NCI-H2029 treated with DMSO at 0.1 percent for 48 hours (cell line): ENCODE measurements at regions not wholly inside any gene's neighbourhood (a gene's known extent, or its start where the extent isn't known, plus 50 kb on each side); places are given as distances from the start of the nearest gene placed in this dataset.

Source experiments
- DNase-seq: peaks from one replicate; lab custom pipeline; 2025; lab: John Stamatoyannopoulos, UW

DNA sequence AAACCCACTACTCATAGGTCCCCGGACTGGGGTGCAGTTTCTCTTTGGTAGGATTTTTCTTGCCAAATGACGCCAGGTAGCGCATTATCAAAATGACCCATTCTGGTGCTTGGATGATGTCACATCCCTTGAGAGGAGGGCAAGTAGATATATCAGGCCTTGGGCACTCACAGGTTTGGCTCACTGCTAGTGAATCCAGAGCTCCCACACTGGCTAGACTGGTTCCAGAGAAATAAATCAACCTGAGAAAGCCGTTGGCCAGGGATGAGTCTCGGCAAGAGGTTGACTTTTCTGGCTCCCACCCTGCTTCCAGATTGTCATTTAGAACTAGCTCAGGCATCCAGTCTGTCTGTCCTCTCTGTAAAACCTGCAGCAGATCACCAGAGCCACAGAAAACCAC lies 188.4 kb upstream of the MAF start:
- DNase-seq = no peak

DNA sequence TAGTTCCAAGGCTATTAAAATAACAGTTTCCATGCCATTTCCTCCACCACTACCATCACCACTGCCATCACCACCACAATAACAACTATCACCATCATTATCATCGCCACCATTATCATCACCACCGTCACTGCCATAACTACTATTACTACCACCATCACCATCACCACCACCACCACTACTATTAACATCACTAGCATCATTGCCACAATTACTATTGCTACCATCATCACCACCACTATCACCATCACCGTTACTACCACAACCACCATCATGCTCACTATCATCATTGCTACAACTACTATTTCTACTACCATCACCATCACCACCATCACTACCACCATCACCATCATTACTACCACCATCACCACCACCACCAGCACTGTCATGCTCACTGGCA lies 185.9 kb upstream of the MAF start:
- no peak for DNase-seq

DNA sequence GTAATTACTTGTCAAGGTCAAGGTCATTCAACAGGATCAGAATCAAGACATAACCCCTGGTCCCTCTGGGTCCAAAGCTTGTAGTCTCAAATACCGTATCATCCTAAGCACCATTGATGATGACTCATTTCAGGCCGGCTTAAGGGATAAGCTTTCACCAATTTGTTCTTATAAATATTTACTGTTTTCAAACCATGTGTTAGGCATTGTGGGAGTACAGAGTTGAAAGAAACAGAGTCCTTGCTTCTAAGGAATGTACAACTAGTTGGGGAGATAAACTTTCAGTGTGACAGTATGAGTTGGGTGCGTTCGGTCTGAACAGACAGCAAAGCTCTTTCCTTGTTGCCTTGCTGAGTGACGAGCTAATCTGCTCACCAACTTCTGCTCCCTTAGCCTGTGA lies 183.5 kb upstream of the MAF start:
- no peak for DNase-seq

DNA sequence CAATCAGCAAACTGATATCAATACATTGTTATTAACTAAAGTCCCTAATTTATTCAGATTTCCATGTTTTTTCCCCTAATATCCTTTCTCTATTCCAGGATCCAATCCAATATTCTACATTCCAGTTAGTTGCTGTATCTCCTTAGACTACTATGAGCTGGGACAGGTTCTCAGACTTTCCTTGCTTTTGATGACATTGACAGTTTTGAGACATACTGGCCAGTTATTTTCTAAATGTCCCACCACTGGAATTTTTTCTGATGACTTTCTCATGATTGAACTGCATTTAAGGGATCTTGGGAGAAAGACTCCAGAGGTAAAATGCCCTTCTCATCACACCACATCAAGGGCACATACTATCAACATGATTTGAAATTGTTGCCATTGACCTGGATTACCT lies 177.1 kb upstream of the MAF start:
- DNase-seq = no peak

DNA sequence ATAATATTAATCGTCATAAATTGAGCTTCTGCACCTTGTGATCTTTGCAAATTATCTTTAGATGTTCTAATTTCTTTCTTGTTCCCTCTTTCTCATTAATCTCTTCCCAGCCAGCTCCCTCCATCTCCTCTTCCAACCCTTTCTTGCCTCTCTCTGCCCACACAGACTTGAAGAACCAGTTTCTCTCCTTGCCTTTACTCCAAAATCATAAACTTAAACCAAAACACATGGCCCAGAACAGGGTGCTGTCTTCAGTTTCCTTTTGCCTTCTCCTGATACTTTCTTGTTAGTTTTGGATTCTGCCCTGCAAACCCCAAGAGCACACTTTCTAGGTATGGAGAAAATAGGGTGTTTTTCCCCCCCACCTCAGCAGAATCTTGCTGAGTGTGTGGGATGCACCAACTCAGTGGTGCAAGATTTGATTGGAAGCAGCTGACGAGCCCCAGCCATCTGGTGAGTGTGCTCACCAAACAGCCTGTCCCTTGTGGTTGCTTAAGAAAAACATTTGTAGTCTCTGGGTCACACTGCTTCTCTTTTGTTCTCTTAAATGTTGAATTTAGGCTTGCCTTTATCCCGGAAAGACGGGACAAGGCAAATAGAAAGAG lies 175.8 kb upstream of the MAF start:
- no peak for DNase-seq

DNA sequence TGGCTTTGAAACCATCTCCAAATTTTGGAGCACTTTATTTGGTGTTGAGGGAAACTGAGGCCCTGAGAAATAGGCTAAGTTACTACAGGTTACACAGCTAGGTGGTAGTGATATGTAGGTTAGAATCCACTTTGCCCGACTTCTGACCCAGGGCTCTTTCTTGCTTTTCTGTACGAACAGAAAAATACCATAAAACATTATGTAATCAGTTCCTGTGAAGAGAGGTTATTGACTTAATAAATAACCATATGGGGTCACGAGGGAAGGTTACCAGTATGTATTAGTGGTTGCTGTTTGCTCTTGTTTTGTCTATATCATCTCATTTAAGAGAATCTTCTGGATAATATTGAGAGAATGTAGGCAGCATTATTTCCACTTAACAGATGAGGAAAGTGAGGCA lies 172.2 kb upstream of the MAF start:
- DNase-seq = no peak

DNA sequence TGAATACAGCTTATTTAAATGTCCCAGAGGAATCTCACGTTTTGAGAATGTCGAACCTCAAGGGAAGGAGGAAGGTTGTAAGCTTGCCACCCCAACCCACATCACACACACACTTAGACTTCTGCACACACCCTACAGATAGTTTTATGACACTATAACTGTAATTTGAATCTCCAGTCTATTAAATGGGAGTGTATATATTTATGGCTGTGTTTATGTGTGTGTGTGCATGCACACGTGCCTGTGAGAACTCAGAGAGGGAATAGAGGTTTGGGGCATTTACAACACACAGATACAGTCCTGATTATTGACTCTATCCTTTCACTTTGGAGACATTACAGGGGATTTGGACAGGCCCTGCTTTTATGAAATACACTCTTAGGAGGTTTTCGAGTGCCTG lies 171.5 kb upstream of the MAF start:
- no peak for DNase-seq

DNA sequence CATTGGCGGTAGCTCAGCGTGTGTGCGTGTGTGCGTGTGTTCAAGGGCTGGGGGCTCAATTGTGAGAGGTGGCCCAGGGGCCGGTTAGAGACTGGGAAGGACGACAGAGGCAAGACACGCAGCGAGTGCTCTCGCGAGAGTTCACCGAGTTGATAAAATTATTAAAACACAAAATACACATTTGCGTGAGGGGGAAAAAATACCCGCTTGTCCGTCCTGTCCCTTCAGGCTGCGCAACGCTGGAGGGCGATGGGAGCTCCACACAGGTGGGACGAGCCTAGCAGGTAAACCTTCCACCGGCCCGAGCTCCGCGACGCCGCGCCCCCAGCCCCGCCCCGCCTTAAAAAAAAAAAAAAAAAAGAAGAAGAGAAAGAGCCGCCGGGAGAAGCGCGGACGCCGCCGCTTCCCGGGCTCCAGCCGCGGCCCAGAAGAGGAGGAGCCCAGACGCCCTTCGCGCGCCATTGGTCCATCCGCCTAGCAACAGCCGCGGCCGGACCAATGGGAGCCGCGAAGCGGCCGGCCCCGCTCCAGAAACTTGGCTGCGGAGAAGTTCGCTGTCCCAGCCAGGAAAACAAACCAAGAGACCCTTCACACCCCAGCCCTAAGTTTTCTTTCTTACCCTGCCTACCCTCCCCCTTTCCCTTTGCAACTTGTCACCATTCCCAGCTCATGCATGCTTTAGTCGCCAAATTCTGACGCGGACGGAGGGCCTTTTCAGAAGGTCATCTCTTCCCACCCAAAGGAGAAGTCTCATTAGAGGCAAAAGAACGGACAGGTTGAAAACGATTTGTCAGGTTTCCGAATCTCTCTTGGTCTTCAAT lies 169.9 kb upstream of the MAF start:
- peak; percentile 9 for DNase-seq

DNA sequence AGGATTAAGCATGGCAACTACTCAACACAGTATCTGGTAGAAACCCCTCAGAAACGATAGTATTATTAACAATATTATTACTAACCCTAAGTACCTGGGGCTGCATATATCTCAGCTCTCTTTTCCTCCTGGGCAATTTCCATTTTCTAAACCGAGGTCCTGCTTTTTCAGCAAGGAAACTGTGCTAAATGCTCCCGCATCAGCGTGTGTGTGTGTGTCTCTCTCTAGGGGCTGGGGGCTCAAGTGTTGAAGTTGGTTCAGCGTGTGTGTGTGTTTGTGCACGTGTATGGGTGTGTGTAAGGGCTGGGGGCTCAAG lies 169.3 kb upstream of the MAF start:
- DNase-seq = no peak

DNA sequence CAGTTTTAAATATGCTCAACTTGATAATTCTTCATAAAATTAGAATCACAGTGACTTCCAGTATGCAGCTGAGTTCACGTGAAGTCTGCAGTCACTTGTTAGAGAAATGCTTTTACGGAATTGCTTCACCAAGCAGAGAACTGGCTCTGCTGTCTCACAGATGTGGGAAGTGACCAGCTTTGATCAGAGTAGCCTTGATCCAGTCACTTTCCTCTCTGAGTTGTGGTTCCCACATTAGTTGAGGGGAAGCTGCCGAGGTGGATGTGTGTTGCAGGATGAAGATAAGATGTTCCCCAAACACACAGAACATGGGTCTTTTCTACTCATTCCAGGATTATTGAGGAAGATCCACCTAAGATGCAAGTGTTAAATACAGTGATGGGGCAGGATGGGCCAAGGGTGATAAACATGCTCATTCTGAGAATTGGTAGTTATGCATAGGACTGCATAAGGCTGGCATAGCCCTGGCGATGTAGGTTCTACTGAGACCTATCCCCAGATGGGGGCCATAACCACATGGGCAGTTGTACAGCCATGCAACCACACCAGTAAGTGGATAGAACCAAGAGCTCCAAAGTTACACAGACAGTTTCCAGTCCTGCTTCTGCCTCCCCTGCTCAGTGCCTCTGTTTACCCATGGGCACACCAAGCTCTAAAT lies 168.9 kb upstream of the MAF start:
- DNase-seq = no peak

DNA sequence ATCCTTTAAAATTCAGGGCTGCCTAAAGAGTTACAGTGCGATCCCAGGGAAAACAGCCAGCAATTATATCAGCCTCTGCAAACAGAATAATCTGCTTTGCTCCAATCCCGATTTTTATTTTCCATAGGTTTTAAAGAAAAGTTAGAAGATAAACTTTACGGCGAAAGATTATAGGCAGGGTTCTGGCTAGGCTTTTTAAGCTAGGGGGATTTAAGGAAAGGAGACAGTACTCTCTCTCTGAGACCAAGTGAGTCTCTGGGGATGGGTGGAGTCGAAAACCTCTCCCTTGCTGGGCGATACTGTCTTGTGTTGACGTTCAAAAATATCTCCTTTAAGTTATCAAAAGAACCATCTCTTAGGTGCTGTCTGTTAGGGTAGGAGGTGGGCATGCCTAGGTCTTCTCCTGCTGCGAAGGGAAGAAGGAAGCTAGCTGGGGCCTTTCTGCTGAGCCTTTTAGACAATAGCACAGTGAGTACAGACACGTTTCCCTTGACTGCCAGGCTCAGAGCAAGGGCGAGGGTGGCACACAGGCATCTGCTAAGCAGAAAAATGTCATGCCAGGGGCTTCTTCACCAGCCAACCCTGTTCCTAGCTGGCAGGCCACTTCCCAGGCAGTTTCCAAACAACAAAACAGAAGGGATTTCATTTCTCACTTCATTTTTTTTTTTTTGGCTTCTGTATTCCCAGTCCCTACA lies 167.9 kb upstream of the MAF start:
- no peak for DNase-seq

DNA sequence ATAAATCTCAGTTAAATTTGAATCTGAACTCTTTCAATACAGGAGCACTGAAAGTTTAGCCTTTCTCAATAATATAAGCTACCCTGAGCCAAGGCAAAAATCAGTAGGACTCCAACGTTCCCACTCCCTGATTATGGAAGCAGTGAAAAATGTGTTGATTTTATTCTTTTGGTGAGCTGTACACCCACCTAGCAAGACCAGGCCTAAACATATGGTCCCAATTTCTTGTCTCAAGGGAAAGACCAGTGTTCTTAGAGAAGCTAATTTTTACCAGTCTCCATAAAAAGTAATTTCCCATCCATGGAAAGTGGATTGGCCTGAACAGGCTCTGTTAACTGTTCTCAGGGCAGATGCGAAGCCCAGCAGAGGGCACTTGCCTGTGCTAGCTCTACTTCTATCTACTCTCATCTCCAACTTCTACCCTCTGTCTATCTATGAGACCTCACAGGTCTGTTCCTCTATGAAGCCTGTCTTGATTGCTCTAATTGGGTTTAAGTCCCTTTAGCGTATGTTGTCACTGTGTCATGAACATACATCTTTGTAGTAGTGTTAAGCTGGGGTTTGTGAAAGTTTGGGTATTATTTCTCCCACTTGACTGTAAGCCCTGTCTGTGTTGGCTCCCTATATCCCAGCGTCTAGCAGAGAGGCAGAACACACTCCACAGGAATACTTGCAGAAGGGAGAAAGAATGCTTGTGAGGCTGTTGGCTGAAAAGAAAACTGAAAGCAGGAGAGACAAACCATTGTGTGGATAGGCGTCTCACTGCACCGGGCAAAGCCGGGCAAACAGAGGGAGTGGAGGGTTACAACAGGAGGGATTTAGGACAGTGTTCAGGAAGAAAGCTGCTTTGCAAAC lies 167.1 kb upstream of the MAF start:
- DNase-seq = no peak

DNA sequence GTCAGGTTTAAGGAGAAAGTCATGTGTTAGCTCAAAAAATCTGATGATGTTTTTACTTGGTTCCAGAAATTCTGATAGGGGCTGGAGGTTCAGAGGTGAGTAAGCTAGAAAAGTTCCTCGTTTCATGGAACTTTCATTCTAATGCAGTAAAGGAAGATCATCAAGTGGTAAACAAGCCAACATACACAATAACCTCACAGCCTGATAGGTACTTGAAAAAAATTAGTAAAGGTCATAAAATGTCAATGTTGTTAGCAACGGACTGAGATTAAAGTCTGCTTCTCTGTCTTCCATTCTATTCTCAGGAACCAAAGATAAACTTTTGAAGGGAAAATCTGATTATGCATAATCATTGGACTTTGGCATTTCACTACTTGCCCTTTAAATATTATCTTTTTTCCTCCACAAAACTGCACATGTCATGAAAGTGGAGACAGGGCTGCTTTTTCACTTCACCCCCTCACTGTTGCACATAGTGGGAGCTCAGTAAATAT lies 165.4 kb upstream of the MAF start:
- DNase-seq = no peak

DNA sequence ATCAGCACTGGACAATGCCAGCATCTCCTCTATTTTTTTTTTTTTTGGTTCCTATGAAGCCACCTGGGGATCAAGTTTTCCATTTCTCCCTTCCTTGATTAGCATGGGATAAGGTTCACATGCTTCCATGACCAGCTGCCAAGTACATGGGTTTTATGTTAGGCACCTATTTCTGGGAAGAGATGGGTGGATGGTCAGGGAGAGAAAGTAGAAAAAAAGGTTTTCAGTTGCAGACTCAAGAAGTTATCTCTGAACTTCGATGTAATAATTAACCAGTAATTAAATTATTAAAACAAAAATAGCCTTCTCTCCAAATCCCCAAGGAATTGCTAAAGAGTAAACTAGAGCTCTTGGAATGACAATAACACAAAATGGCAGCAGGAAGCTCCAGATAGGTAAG lies 164.9 kb upstream of the MAF start:
- DNase-seq = no peak

DNA sequence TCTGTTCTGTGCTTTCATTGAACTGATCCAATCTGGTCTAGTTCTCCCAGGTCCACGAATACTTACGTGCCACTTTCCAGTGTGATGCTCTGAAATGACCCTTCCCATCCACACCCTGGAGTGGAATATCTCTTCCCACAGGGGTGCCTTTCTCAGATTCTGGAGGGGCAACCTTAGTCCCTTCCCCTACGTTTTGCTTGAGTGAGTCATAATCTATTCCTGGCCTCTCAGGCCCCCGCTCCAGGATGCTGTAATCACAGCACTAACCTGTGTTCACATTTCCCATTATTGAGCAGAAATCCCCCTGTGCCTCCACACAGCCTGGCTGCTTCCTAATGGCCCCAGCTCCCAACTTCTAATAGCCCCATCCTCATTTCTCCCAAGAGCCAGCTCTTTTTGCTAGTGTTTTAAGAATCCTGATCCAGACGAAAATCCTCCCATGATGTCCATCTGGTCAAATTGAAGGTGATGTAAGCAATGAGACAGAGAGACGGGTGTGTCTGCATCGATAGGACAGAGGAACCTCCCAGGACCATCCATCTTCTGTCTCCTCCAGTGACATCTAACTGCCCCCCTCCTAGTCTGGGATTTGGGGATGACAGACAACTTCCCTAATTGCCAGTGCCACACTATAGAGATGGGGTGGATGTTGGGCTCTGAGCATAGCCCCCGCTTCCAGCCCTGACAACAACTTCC lies 164.0 kb upstream of the MAF start:
- no peak for DNase-seq

DNA sequence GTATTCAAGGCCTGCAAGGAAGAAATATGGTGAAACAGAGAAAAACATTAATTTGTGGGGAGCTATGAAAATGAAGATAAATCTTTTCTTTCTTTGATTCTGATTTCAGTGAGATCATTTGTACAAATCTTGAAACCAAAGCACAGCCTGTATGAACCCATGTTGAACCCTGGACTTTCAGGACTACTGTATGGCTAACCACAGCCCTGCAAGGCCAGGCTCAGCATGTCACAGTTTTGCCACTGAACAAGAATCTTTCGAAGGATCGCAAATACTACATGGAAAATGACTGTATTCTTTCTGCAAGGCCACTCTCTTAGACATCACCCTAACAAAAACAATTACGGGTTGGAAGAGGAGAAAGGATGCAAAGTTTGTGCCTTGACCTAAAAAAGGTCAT lies 161.7 kb upstream of the MAF start:
- no peak for DNase-seq

DNA sequence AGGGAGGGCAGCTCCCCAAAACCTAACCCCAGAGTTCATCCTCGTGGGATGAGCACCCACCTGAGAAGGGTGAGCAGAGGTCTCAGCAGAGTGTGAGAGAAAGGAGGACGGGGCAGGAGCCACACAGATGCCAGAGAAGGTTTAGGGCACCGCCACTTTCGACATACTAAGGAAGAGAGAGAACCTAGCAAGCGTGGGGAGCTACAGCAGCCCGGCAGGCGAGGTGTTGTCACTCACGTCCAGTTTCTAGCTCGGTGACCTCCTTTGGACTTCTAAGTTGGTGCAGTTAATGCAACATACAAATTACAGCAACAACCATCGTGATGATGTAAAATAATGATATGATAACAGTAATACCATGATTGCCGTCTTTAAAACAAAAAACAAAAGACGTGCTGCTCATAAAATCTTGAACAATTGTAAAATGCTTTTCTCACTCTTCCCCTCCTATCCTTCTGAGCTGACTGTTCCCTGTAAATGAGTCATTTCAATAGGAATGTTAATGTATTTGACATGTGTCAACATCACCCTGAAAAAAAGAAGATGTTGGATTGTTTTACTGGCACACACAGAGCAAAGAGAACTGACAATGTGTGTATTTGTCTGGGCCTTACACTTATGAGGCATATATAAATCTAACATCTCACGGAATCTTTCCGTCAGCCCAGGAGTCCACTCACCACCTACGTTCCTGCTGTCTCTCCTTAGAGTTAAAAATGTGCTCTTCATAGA lies 158.2 kb upstream of the MAF start:
- DNase-seq = no peak

DNA sequence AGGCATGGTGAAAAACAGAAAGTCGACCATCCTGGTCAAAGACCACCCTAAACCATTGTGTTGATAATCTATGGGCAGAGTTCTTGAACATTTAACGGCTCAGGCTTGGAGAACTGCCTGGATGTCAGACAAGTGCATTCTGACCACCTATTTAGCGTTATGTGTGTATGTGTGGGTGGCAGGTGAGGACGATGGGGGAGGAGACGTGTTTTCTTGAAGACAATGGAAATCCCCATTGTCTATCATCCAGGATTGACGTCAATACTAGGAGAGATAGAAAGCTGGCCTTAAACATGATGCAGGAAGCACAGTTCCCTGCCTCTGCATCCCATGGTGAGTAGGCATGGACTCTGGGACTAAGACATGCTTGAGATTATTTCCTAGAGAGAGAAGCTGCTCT lies 157.4 kb upstream of the MAF start:
- no peak for DNase-seq

DNA sequence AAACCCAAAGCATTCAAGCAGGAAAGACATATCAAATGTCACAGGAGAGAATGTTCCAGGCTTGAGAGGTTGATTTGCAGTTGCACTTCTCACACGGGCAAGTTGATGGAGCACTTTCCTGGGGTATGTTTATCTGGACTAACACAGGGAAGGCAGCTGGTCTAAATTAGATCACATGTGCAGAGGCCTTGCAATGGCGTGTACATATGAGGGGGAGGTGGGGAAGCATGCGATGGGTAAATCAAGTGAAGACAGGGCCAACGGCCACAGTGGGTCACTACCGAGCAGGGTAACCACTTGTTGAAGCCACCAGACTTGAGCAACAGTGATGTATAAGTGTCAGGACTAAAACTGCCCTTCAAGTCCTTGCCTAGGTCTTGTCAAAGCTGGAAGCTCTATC lies 156.6 kb upstream of the MAF start:
- DNase-seq = no peak

DNA sequence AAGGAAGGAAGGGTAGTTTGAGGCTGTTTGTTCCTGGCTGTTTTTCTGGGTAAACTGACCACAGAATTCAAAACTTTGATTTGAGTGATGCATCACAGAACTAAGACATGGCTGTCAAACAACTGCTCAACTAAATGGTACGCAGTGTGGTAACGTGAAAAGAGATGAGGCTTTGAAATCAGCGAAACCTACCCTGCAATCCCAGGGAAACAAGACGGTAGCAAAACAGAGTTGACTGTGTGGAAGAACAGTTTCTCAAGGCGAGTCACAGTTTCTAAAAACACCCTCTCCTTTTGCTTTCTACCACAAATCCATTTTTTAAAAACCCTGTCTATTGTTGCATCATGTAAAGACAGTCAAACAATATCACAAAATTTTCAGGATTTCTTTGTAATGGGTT lies 156.0 kb upstream of the MAF start:
- no peak for DNase-seq

DNA sequence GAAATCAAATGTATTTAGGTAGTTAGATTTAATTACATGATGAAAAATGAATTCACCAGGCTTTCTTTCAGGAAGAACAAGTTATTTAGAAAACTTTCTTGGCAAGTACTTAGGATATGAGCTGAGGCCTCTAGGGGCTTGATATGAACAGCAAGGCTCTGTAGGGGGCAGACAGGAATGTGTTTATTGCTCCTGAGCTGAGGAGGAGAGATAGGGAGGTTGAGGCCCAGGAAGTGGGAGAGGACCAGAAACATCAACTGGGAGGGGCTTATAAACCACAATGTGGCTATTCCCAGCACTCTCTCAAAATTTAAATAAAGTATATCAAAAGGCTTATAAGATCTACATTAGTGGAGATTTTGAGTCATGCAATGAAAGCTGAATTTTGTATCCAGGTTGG lies 154.0 kb upstream of the MAF start:
- DNase-seq = no peak
